ENCODE measurements at regions not wholly inside any gene's neighbourhood (a gene's known extent, or its start where the extent isn't known, plus 50 kb on each side); places are given as distances from the start of the nearest gene placed in this dataset.

- DNase-seq, result no peak
These were observed 204.9 kb downstream of the ATG4C start for GRCh38 chr1:62988867-62989266.

- no peak for DNase-seq
These were observed 205.6 kb downstream of the ATG4C start for GRCh38 chr1:62989497-62989896.

- DNase-seq, result no peak
These were observed 207.2 kb downstream of the ATG4C start for GRCh38 chr1:62991152-62991551.

- no peak for DNase-seq
These were observed 209.9 kb downstream of the ATG4C start for GRCh38 chr1:62993844-62994243.

- no peak for DNase-seq
These were observed 211.2 kb downstream of the ATG4C start for GRCh38 chr1:62995173-62995572.

GRCh38 chr1:62997884-62998283 is 214.0 kb downstream of the ATG4C start:
- DNase-seq, result no peak

DNA sequence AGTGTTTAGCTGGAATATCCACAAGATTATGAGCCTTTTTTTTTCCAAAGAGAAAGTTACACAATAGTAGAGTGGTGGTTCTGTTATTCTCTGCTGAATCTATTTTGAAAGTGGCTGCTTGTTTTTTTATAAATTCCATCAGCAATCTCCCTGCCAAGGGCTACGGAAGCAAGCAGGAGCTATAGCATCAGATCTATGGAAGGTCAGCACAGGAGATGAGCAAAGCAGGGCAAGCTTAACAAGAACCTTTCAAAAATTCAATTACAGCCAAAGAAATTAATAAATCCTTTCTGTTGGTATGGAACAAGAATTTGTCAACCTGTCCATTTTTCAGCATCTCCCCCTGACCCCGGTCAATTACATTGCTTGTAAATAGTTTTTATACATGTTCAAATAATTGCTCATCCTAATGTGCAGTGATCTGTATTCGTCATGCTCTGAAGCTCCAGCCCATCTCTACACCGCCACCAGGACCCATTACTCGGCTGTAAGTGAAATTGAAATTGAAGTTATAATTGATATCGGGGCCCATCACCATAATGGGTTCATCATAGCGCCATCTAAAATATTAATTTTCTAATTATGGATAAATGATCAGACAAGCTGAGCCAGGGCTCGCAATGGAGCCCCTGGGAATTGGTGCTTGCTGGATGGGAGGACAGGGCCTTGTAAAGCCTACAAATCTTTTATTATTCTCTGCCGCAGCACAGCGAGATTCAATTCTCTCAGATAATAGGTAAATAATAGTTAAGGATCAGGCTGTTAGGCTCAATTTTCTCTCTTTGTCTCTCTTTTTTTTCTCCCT is 215.1 kb downstream of the ATG4C start:
- DNase-seq, result no peak

DNA sequence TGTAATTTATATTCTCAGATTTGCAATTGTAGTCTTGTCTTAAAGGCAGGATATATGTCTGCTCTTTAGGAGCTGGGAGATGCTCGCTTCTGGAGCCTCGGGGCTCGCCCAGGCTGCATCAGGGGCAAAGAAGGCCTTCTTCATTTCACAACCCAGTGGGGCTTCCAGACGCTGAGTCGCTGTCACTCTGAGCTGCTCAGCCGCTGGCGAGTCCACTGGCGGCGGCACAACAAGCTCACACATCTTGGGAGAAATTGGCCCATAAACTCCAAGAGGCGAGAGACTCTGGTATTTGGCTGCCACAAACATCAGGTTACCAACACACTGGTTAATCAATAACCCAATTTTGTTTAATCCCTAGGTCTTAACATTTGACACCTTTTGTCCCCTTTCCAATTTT is 216.6 kb downstream of the ATG4C start:
- no peak for DNase-seq

GRCh38 chr1:63004868-63005267 is 220.9 kb downstream of the ATG4C start:
- peak; percentile 5 for DNase-seq

- no peak for DNase-seq
These were observed 221.9 kb downstream of the ATG4C start for GRCh38 chr1:63005812-63006211.

DNA sequence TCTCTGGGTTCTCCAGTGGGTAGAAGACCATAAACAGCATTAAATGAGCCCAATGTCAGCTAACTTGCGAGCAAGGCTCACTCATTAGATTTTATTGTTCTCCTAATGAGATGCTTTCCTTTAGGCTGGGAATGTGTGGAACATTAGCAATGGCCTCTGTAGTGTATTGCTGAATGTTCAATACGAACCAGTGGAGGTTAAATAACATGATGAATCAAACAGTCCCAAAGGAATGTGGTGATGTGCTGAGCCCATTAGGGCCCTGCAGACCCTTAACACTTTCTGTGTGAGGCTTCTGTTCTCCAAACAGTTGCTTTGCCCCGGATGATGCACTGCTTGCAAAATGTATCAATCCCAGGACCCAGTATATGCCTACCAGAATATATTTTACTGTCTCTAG is 225.5 kb downstream of the ATG4C start:
- DNase-seq, result no peak

- peak; percentile 19 for DNase-seq
These were observed 227.2 kb downstream of the ATG4C start for GRCh38 chr1:63010913-63011660.

GRCh38 chr1:63012339-63012738 is 228.4 kb downstream of the ATG4C start:
- DNase-seq, result no peak

GRCh38 chr1:63014267-63014666 is 230.3 kb downstream of the ATG4C start:
- no peak for DNase-seq

DNA sequence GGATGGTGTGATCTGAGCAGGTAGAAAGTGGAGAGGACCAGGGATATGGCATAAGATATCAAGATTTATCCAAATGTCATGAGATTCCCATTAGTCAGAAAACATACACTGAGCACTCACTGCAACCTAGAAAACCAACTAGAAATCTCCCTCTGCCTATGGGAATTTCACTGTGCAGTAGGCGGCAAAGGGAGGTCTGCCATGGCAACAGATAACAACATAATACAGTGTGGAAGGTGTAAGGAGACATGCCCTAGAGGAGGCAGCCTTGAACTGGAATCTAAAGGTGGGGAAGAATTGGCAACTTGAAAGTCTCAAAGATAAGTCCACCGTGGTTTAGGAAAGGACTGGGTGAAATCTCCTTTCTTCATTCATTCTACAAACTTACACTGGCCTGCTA is 238.4 kb downstream of the ATG4C start:
- DNase-seq, result no peak

DNA sequence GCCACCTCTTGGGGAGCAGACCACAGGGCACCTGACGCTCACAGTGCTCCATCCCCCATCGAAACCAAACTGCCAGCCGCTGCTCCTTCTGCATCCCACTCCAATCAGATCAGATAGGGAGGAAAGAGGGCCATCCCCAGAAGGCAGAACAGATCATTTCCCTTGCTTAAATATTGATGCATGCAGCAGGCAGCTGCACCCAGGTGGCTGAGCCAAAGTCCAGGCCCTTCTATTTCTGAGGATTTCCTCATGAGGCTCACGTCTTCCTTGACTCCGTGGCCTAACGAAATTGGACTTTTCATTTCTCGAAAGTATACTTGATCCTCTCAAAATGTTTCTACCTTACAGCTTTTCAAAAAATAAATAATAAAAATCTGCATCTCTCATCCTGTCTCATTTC is 239.2 kb downstream of the ATG4C start:
- DNase-seq, result no peak

DNA sequence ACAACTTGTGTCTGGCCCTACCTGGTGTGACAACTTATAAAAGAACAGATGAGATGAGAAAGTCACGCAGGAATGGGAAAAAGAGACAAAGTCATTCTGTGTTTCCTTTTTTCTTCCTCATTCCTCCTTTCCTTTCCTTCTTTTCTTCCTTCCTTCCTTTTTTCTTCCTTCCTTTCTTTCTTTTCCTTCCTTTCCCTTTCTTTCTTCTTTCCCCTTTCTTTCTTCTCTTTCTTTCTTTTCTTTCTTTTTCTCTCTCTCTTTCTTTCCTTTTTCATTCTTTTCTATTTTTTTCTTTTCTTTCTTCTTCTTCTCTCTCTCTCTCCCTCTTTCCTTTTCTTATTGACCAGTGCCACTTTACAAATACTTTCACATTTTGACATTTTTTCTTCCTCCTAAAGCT is 239.7 kb downstream of the ATG4C start:
- no peak for DNase-seq

DNA sequence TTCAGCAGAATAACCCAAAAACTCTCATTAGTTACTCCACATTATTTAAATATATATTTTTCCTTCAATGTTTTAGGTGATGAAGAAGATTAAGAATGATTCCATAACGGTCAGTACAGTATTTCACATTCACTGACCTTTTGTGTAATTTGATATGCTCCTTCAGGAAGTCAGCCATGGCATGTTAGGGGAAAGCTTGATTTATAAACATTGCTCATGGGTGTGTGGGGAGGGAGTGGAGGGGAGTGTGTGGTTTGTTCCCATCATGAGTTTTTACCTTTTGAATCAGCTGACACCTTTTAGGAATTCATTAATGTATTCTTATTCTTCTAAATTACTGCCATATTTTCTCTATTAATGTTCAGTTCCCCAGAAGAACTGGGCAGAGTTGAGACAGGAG is 240.2 kb downstream of the ATG4C start:
- no peak for DNase-seq

GRCh38 chr1:63027176-63027575 is 243.2 kb downstream of the ATG4C start:
- no peak for DNase-seq

DNA sequence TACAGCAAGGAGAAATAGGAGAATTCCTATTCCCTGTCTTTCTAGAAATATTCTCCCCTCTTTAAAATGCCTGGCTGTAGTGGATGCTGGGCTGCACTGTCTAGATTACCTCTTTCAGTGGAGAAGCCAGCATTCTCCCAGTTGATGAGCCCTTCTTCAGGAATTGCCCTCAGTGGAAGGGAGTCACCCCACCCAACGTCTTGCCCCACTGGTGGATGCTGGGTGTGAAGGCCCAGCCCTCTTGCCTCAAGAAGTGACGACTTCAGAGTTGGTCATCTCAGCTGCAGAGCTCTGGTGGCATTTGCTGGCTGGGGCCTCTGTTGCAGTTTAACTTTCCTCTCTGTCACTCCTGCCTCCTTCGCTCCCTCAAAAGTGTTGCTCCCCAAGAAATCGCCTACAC is 248.2 kb downstream of the ATG4C start:
- no peak for DNase-seq

- no peak for DNase-seq
These were observed 249.3 kb downstream of the ATG4C start for GRCh38 chr1:63033211-63033610.

DNA sequence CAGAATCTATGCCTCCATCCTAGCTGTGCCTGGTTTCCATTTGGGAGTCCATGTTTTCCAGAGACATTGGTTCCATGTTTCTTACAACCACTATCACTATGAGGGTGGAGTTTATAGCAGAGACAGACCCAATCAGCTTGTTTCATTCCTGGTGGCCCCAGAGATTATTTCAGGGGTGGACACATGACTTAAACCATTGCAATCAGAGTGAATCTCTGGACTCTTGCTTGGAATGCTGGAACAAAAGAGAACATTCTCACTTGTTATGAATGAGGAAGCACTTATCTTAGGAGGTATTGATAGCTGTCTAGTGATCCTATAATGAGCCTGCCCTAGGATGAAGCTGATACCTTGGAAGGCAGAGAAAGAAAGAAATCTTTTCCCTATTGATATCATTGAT is 250.3 kb downstream of the ATG4C start:
- DNase-seq, result no peak

GRCh38 chr1:63038586-63038985 is 254.7 kb downstream of the ATG4C start:
- DNase-seq, result no peak

DNA sequence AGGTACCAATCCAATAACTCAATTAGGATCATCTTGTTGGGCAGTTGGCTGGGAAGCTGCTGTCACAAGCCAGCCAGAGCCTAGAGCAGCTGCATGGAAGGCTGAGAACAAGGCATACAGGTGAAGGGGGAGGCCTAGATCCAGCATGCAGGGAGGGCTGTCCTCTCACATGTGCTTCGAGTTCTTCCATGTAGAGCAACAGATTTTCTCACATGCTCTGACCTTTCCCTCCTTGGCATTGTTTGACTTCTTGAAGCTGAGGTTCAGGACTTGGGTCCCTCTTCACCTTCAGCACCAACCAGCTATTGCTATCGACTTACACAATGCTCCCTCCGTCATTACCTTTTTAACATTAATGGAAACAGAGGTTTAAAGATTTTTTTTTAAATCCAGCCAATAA is 257.7 kb downstream of the ATG4C start:
- DNase-seq, result no peak

DNA sequence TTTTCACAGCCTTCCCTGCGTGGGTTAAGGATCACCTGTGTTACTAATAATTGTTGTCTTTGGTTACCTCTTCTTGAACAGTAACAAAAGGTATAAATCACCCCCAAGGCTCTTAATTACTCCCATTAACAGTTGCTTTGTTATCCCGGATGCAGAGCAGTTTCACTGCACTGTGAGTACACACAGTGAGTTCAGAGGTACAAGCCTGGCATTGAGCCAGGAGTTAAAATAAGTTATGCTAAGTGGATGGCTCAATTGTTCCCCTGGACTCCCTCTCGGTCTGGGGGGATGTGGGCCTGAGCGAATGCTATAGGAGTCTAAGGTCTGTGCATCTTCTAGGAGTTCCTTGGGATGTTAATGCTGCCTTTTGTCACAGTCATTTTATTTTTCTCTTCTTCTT is 258.3 kb downstream of the ATG4C start:
- DNase-seq, result no peak
